ENCODE measurements at regions not wholly inside any gene's neighbourhood (a gene's known extent, or its start where the extent isn't known, plus 50 kb on each side); places are given as distances from the start of the nearest gene placed in this dataset.

GRCh38 chr5:56369361-56369811, 136.3 kb upstream of the ANKRD55 start:
- ATAC-seq (no peak), FAIRE-seq (no peak), DNase-seq (no peak)
- intact Hi-C loops (cut with DNase I): no loop called here
- no peak for TF ChIP-seq CTCF (IDR thresholded peaks at IDR 0.05)
- H3K9me3 ChIP-seq: no peaks in the 10 kb centered on the region
- H3K27me3 ChIP-seq: no peaks in the 10 kb centered on the region
- no peaks in the 10 kb centered on the region for H3K4me1 ChIP-seq
- H3K27ac ChIP-seq: no peak overlapping the region
- no peaks in the 10 kb centered on the region for H3K36me3 ChIP-seq
- WGBS, 2 donors: 88 to 93% methylated on average over 3 of the region's 3 CpGs
- H3K4me3 ChIP-seq: no peak overlapping the region

DNA sequence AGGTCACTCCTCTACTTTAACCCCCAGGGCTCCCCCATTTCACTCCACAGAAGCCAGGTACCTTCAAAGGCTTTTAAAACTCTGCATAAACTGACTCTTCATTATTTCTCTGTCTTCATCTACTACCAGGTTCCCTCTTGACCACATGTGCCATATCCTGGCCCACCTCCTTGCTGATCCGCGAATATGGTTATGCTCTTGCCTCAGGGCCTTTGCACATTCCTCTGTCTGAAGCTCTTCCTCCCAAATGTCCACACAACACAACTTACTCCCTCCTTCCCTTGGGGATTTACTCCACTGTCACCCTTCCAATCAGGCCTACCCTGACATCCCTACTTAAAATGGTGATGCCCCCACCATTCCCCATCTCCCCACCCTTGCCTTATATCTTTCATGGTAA, 134.6 kb upstream of the ANKRD55 start:
- intact Hi-C loops (cut with DNase I): no loop called here
- FAIRE-seq (no peak), ATAC-seq (no peak), DNase-seq (no peak)
- 96 to 100% methylated on average over 2 of the region's 2 CpGs for WGBS, 2 donors
- no peak for TF ChIP-seq CTCF (IDR thresholded peaks at IDR 0.05)
- no peaks in the 10 kb centered on the region for H3K36me3 ChIP-seq
- H3K27me3 ChIP-seq: no peaks in the 10 kb centered on the region
- H3K27ac ChIP-seq: no peak overlapping the region
- no peaks in the 10 kb centered on the region for H3K9me3 ChIP-seq
- H3K4me1 ChIP-seq: no peaks in the 10 kb centered on the region
- no peak overlapping the region for H3K4me3 ChIP-seq

DNA sequence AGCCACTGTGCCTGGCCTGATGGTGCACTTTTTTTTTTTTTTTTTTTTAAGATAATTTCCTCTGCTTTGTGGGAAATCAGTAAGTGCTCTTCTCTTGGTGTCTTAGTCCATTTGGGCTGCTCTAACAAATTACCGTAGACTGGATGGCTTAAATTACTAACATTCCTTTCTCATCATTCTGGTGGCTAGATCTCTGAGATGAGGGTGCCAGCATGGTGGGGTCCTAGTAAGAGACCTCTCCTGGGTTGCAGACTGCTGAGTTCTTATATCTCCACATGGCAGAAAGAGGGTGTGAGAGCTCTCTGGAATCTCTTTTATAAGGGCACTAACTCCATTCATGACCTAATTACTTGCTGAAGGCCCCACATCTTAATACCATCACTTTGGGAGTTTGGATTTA, 133.9 kb upstream of the ANKRD55 start:
- no peak for DNase-seq
- no peak for TF ChIP-seq CTCF (IDR thresholded peaks at IDR 0.05)
- no peak overlapping the region for H3K27ac ChIP-seq
- intact Hi-C loops (cut with DNase I): no loop called here
- no peaks in the 10 kb centered on the region for H3K4me1 ChIP-seq
- FAIRE-seq: no peak
- ATAC-seq: no peak
- H3K36me3 ChIP-seq: no peaks in the 10 kb centered on the region
- no peaks in the 10 kb centered on the region for H3K9me3 ChIP-seq
- H3K27me3 ChIP-seq: no peaks in the 10 kb centered on the region
- H3K4me3 ChIP-seq: no peak overlapping the region
- 94 to 96% methylated on average over 1 of the region's 1 CpG for WGBS, 2 donors

DNA sequence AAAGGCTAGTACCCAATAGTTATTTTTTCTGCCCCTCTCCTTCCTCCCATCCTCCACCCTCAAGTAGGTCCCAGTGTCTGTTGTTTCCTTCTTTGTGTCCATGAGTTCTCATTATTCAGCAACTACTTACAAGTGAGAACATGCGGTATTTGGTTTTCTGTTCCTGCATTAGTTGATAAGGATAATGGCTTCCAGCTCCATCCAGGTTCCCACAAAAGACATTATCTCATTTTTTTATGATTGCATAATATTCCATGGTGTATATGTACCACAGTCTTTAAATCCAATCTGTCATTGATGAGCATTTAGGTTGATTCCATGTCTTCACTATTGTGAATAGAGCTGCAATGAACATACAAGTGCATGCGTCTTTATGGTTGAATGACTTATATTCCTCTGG, 128.3 kb upstream of the ANKRD55 start:
- no peak for TF ChIP-seq CTCF (IDR thresholded peaks at IDR 0.05)
- 91 to 94% methylated on average over 2 of the region's 2 CpGs for WGBS, 2 donors

DNA sequence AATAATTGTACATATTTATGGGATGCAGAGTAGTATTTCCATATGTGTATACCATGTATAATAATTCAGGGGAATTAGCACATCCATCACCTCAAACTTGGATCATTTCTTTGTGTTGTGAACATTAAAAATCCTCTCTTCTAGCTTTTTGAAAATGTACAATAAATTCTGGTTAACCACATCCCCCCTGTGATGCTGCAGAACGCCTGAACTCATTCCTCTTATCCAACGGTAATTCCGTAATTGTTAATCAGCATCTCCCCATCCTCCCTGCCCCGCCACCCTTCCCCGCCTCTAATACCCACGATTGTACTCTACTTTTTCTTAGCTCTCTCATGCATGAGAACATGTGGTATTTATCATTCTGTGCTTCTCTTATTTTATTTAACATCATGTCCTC, 127.7 kb upstream of the ANKRD55 start:
- H3K27me3 ChIP-seq: no peaks in the 10 kb centered on the region
- ATAC-seq: no peak
- intact Hi-C loops (cut with DNase I): no loop called here

More for the DNA sequence above, 128.3 kb upstream of the ANKRD55 start:
- no peaks in the 10 kb centered on the region for H3K36me3 ChIP-seq
- no peaks in the 10 kb centered on the region for H3K27me3 ChIP-seq
- ATAC-seq (no peak), FAIRE-seq (no peak), DNase-seq (no peak)
- no peak overlapping the region for H3K4me3 ChIP-seq
- intact Hi-C loops (cut with DNase I): no loop called here
- H3K4me1 ChIP-seq: peaks cover 22 to 31% (median 23%) of the 10 kb centered on the region in 3 donors
- no peaks in the 10 kb centered on the region for H3K9me3 ChIP-seq
- H3K27ac ChIP-seq: no peak overlapping the region

More for the DNA sequence above, 127.7 kb upstream of the ANKRD55 start:
- TF ChIP-seq CTCF (IDR thresholded peaks at IDR 0.05): no peak
- no peak for DNase-seq
- no peak for FAIRE-seq
- Histone ChIP-seq H3K4me1 (peaks cover 23 to 37% (median 24%) of the 10 kb centered on the region in 3 donors), H3K27ac (no peak overlapping the region), H3K9me3 (no peaks in the 10 kb centered on the region), H3K4me3 (no peak overlapping the region), H3K36me3 (no peaks in the 10 kb centered on the region)
- WGBS, 2 donors: 83 to 91% methylated on average over 6 of the region's 6 CpGs
